ENCODE measurements at regions not wholly inside any gene's neighbourhood (a gene's known extent, or its start where the extent isn't known, plus 50 kb on each side); places are given as distances from the start of the nearest gene placed in this dataset.

DNA sequence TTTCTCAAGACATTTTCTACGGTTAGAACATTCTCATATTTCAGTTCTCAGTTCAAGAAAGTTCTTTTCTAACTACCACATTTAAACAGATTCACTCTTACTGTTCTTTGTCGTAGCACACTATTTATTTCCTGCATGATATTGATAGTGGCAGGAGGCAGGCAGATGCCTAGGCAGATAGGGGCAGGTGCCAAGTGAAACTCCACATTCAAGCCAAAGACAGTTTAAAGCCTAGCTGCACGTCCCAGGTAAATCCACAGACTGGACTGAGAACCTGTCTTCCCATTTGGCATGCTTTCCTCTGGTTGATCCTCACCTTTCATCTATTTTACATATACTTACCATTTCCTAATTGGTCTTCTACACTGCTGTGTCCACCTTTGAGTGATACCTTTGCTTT is 359.3 kb downstream of the TMX3 start:
- TF ChIP-seq CTCF (conservative IDR thresholded peaks at IDR 0.05), result no peak
- TF ChIP-seq EZH2 (IDR thresholded peaks at IDR 0.05; ENCODE audit: low read depth), result no peak
